DMS114 treated with DMSO at 0.1 percent for 48 hours (cell line): ENCODE measurements at regions not wholly inside any gene's neighbourhood (a gene's known extent, or its start where the extent isn't known, plus 50 kb on each side); places are given as distances from the start of the nearest gene placed in this dataset.
"Not testable (repeated sequence)": the region's sequence is repeated elsewhere in the genome, so short reads cannot be mapped to it uniquely, and the experiment has no call there.

Experiments used
- DNase-seq: peaks from one replicate; lab custom pipeline; 2025; ENCODE audit not compliant: unreplicated experiment; lab: John Stamatoyannopoulos, UW

- no peak for DNase-seq
These were observed 128.2 kb downstream of the TEX36 start for GRCh38 chr10:125554753-125555152.

GRCh38 chr10:125554016-125554703 is 128.8 kb downstream of the TEX36 start:
- DNase-seq: no peak

- no peak for DNase-seq
These were observed 129.9 kb downstream of the TEX36 start for GRCh38 chr10:125553091-125553490.

GRCh38 chr10:125551247-125551646 is 131.7 kb downstream of the TEX36 start:
- no peak for DNase-seq

- no peak for DNase-seq
These were observed 132.6 kb downstream of the TEX36 start for GRCh38 chr10:125550362-125550761.

GRCh38 chr10:125549653-125550052 is 133.3 kb downstream of the TEX36 start:
- DNase-seq: no peak

GRCh38 chr10:125548878-125549277 is 134.1 kb downstream of the TEX36 start:
- no peak for DNase-seq

GRCh38 chr10:125548356-125548755 is 134.6 kb downstream of the TEX36 start:
- no peak for DNase-seq

- no peak for DNase-seq
These were observed 135.8 kb downstream of the TEX36 start for GRCh38 chr10:125547010-125547650.

GRCh38 chr10:125543796-125544195 is 139.2 kb downstream of the TEX36 start:
- DNase-seq: no peak

GRCh38 chr10:125538947-125539731 is 143.8 kb downstream of the TEX36 start:
- no peak for DNase-seq

- no peak for DNase-seq
These were observed 146.7 kb downstream of the TEX36 start for GRCh38 chr10:125536236-125536635.

- DNase-seq: no peak
These were observed 147.4 kb downstream of the TEX36 start for GRCh38 chr10:125535559-125535958.

GRCh38 chr10:125534515-125534914 is 148.4 kb downstream of the TEX36 start:
- DNase-seq: no peak

GRCh38 chr10:125533866-125534265 is 149.1 kb downstream of the TEX36 start:
- DNase-seq: no peak

- DNase-seq: no peak
These were observed 151.5 kb downstream of the TEX36 start for GRCh38 chr10:125531465-125531864.

GRCh38 chr10:125523347-125523746 is 159.6 kb downstream of the TEX36 start:
- no peak for DNase-seq

GRCh38 chr10:125521721-125522680 is 161.0 kb downstream of the TEX36 start:
- no peak for DNase-seq

GRCh38 chr10:125520968-125521367 is 162.0 kb downstream of the TEX36 start:
- DNase-seq: no peak

GRCh38 chr10:125518397-125518796 is 164.6 kb downstream of the TEX36 start:
- DNase-seq: not testable (repeated sequence)

- no peak for DNase-seq
These were observed 167.4 kb downstream of the TEX36 start for GRCh38 chr10:125515571-125515970.
